ENCODE measurements at regions not wholly inside any gene's neighbourhood (a gene's known extent, or its start where the extent isn't known, plus 50 kb on each side); places are given as distances from the start of the nearest gene placed in this dataset.
"Not testable (repeated sequence)": the region's sequence is repeated elsewhere in the genome, so short reads cannot be mapped to it uniquely, and the experiment has no call there.

- not testable (repeated sequence) for H3K27me3 Mint-ChIP-seq (ENCODE audit: low read depth); H3K4me3 Mint-ChIP-seq (ENCODE audit: unreplicated experiment); DNase-seq (ENCODE audit: low spot score); H3K9me3 Mint-ChIP-seq (ENCODE audit: low read depth); H3K36me3 Mint-ChIP-seq (ENCODE audit: low read depth); H3K4me1 Mint-ChIP-seq (ENCODE audit: low read depth); H3K27ac Mint-ChIP-seq (ENCODE audit: unreplicated experiment)
Observed at GRCh38 chr16:16627865-16628264, 248.9 kb downstream of the NPIPA7 start.

GRCh38 chr16:16638231-16638630, 259.3 kb downstream of the NPIPA7 start:
- not testable (repeated sequence) for H3K27me3 Mint-ChIP-seq (ENCODE audit: low read depth); H3K27ac Mint-ChIP-seq (ENCODE audit: unreplicated experiment); H3K4me1 Mint-ChIP-seq (ENCODE audit: low read depth); DNase-seq (ENCODE audit: low spot score); H3K9me3 Mint-ChIP-seq (ENCODE audit: low read depth); H3K4me3 Mint-ChIP-seq (ENCODE audit: unreplicated experiment); H3K36me3 Mint-ChIP-seq (ENCODE audit: low read depth)

GRCh38 chr16:16638714-16639113, 259.8 kb downstream of the NPIPA7 start:
- H3K27ac Mint-ChIP-seq (ENCODE audit: unreplicated experiment); H3K9me3 Mint-ChIP-seq (ENCODE audit: low read depth); H3K4me3 Mint-ChIP-seq (ENCODE audit: unreplicated experiment); H3K27me3 Mint-ChIP-seq (ENCODE audit: low read depth); H3K36me3 Mint-ChIP-seq (ENCODE audit: low read depth); H3K4me1 Mint-ChIP-seq (ENCODE audit: low read depth); DNase-seq (ENCODE audit: low spot score): not testable (repeated sequence)

DNA sequence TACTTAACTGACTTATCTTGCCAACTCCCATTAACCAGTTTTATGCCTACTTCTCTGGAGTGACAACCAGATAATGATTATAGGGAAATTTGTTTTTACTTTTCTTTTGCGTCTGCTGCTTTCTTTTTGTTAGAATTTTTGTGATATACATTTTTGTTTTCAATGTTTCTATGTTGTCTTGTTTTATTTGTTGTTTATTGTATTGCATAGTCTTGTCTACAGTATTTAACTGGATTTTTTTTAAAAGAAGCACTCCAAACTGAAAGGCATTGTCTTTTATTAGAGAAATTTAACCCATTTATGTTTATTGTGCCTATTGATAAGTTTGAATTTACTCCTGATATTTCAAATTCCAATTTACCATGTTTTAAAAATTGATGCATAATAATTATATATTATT, 264.9 kb downstream of the NPIPA7 start:
- H3K4me3 Mint-ChIP-seq (ENCODE audit: unreplicated experiment); H3K9me3 Mint-ChIP-seq (ENCODE audit: low read depth); H3K36me3 Mint-ChIP-seq (ENCODE audit: low read depth); DNase-seq (ENCODE audit: low spot score); H3K4me1 Mint-ChIP-seq (ENCODE audit: low read depth); H3K27ac Mint-ChIP-seq (ENCODE audit: unreplicated experiment); H3K27me3 Mint-ChIP-seq (ENCODE audit: low read depth): not testable (repeated sequence)

- H3K27ac Mint-ChIP-seq (ENCODE audit: unreplicated experiment); DNase-seq (ENCODE audit: low spot score); H3K9me3 Mint-ChIP-seq (ENCODE audit: low read depth); H3K27me3 Mint-ChIP-seq (ENCODE audit: low read depth); H3K4me3 Mint-ChIP-seq (ENCODE audit: unreplicated experiment); H3K4me1 Mint-ChIP-seq (ENCODE audit: low read depth); H3K36me3 Mint-ChIP-seq (ENCODE audit: low read depth): not testable (repeated sequence)
Observed at GRCh38 chr16:16648002-16648401, 269.1 kb downstream of the NPIPA7 start.

DNA sequence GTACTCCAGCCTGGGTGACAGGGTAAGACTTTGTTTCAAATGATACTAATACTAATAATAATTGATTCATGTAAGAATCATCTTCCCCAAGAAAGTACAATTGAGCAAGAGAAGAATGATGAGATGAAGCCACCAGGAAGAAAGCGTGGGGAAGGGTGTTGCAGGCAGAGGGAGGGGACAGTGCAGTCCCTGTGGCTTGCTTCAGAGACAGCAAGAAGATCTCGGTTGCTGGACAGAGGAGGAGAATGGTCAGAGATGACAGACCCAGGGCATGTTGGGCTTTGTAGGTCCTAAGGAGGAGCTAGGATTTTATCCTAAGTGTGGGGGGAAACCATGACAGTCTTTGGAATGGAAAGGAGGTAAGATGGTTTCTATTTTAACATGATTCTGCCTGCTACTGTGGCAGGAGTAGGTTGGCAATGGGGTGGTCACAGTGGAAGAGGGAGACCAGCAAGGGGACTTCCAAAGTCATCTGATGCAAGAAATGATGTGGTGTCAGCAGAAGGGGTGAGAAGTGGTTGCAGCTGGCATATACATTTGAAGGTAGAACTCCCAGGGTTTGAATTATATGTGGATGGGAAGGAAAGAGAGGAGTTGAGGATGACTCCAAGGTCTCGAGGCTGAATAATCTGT, 293.4 kb downstream of the NPIPA7 start:
- not testable (repeated sequence) for H3K9me3 Mint-ChIP-seq (ENCODE audit: low read depth); H3K4me3 Mint-ChIP-seq (ENCODE audit: unreplicated experiment); DNase-seq (ENCODE audit: low spot score); H3K4me1 Mint-ChIP-seq (ENCODE audit: low read depth); H3K27me3 Mint-ChIP-seq (ENCODE audit: low read depth); H3K27ac Mint-ChIP-seq (ENCODE audit: unreplicated experiment); H3K36me3 Mint-ChIP-seq (ENCODE audit: low read depth)

GRCh38 chr16:16674820-16675219, 295.9 kb downstream of the NPIPA7 start:
- H3K4me1 Mint-ChIP-seq (ENCODE audit: low read depth); H3K9me3 Mint-ChIP-seq (ENCODE audit: low read depth); H3K27me3 Mint-ChIP-seq (ENCODE audit: low read depth); H3K36me3 Mint-ChIP-seq (ENCODE audit: low read depth); H3K27ac Mint-ChIP-seq (ENCODE audit: unreplicated experiment); DNase-seq (ENCODE audit: low spot score); H3K4me3 Mint-ChIP-seq (ENCODE audit: unreplicated experiment): not testable (repeated sequence)

- not testable (repeated sequence) for DNase-seq (ENCODE audit: low spot score); H3K27ac Mint-ChIP-seq (ENCODE audit: unreplicated experiment); H3K4me3 Mint-ChIP-seq (ENCODE audit: unreplicated experiment); H3K9me3 Mint-ChIP-seq (ENCODE audit: low read depth); H3K36me3 Mint-ChIP-seq (ENCODE audit: low read depth); H3K27me3 Mint-ChIP-seq (ENCODE audit: low read depth); H3K4me1 Mint-ChIP-seq (ENCODE audit: low read depth)
Observed at GRCh38 chr16:16721849-16722248, 342.9 kb downstream of the NPIPA7 start.

DNA sequence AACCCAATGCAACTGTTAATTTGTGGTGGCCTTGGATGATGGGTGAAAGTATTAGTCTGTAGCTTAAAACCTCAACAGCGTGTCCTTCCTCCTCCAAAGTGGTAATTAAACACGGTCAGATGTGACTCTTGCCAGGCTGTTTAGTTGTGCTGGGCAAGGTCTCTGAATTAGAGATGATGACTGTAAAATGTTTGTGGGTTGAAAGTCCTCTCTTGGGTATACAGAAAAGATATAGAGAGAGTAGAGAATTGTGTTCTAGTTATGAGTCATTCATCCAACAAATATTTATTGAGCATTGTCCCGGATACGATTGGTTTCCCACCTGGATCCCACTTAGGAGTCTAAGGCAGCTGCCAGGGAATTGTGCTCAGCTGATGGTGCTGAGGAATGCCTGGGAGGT, 343.7 kb downstream of the NPIPA7 start:
- not testable (repeated sequence) for DNase-seq (ENCODE audit: low spot score); H3K27me3 Mint-ChIP-seq (ENCODE audit: low read depth); H3K4me3 Mint-ChIP-seq (ENCODE audit: unreplicated experiment); H3K4me1 Mint-ChIP-seq (ENCODE audit: low read depth); H3K36me3 Mint-ChIP-seq (ENCODE audit: low read depth); H3K9me3 Mint-ChIP-seq (ENCODE audit: low read depth); H3K27ac Mint-ChIP-seq (ENCODE audit: unreplicated experiment)

DNA sequence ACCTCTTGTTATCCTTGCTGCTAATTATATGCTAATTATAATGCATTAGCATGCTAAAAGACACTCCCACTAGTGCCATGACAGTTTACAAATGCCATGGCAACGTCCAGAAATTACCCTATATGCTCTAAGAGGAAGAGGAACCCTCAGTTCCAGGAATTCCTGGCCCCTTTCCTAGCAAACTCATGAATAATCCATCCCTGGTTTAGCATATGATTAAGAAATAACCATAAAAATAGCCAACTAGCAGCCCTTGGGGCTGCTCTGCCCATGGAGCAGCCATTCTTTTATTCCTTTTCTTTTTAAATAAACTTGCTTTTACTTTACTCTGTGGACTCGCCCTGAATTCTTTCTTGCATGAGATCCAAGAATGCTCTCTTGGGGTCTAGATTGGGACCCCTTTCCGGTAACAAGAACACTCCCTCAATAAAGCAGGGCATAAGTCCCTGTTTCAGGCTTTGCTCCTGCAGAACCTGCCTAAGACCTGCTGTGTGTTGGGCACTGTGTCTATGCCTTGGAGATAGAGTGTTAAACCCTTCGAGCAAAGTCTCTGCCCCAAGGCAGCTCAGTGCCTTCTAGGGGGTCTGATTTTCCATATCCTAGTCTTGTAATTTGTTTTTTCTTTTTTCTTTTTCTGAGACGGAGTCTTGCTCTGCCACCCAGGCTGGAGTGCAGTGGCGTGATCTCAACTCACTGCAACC, 345.0 kb downstream of the NPIPA7 start:
- not testable (repeated sequence) for H3K4me1 Mint-ChIP-seq (ENCODE audit: low read depth); H3K27me3 Mint-ChIP-seq (ENCODE audit: low read depth); H3K4me3 Mint-ChIP-seq (ENCODE audit: unreplicated experiment); H3K9me3 Mint-ChIP-seq (ENCODE audit: low read depth); H3K36me3 Mint-ChIP-seq (ENCODE audit: low read depth); DNase-seq (ENCODE audit: low spot score); H3K27ac Mint-ChIP-seq (ENCODE audit: unreplicated experiment)

- H3K27me3 Mint-ChIP-seq (ENCODE audit: low read depth); H3K4me3 Mint-ChIP-seq (ENCODE audit: unreplicated experiment); H3K4me1 Mint-ChIP-seq (ENCODE audit: low read depth); H3K36me3 Mint-ChIP-seq (ENCODE audit: low read depth); H3K27ac Mint-ChIP-seq (ENCODE audit: unreplicated experiment); H3K9me3 Mint-ChIP-seq (ENCODE audit: low read depth); DNase-seq (ENCODE audit: low spot score): not testable (repeated sequence)
Observed at GRCh38 chr16:16727048-16727447, 348.1 kb downstream of the NPIPA7 start.

GRCh38 chr16:16742573-16742972, 363.6 kb downstream of the NPIPA7 start:
- not testable (repeated sequence) for H3K27me3 Mint-ChIP-seq (ENCODE audit: low read depth); H3K27ac Mint-ChIP-seq (ENCODE audit: unreplicated experiment); DNase-seq (ENCODE audit: low spot score); H3K4me1 Mint-ChIP-seq (ENCODE audit: low read depth); H3K4me3 Mint-ChIP-seq (ENCODE audit: unreplicated experiment); H3K9me3 Mint-ChIP-seq (ENCODE audit: low read depth); H3K36me3 Mint-ChIP-seq (ENCODE audit: low read depth)

GRCh38 chr16:16754992-16755667, 376.2 kb downstream of the NPIPA7 start:
- H3K4me3 Mint-ChIP-seq (ENCODE audit: unreplicated experiment); H3K27me3 Mint-ChIP-seq (ENCODE audit: low read depth); H3K4me1 Mint-ChIP-seq (ENCODE audit: low read depth); H3K9me3 Mint-ChIP-seq (ENCODE audit: low read depth); H3K36me3 Mint-ChIP-seq (ENCODE audit: low read depth); DNase-seq (ENCODE audit: low spot score); H3K27ac Mint-ChIP-seq (ENCODE audit: unreplicated experiment): not testable (repeated sequence)
